ENCODE measurements at regions not wholly inside any gene's neighbourhood (a gene's known extent, or its start where the extent isn't known, plus 50 kb on each side); places are given as distances from the start of the nearest gene placed in this dataset.

DNA sequence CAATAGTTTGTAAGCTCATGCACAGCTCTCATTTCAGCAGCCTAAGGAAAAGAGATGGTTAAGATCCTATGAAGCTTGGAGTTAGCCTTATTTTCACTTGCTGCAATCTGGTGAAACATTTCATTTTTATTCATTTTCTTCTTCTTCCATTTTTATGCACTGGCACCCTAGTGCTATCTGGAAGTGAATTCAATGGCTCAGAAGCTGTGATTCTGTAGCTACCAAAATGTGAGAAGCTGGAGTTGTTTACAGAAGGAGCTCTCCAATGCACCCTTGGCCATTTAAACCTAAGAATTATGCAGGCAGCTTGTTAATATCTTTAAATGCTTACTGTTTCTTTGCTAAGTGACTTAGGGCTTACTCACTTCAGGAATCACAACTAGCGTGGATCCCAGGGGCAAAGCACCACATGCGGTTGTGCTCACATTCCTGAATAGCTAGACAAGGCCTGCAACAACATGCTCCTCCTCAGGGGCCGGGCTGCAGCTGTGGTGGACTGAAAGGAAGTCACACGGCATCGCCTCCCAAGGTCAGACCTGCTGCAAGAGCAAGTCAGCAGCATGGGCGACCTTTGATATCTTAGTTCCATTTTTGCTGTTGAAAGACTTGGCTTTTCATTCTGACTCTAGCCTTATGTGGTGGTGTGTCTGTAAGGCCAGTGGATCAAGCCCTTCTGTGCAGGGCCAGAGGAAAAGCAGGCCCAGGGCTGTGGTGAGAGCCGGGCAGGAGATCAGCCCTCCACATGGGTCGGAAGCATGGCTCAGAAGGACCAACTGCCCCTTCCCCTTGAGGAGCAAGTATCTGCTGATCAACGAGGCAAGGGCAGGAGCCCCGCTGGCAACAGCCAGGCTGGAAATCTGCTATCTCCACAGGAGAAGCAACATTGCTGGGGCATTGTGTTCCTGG, 91.9 kb upstream of the MBL2 start:
- no peak for DNase-seq

DNA sequence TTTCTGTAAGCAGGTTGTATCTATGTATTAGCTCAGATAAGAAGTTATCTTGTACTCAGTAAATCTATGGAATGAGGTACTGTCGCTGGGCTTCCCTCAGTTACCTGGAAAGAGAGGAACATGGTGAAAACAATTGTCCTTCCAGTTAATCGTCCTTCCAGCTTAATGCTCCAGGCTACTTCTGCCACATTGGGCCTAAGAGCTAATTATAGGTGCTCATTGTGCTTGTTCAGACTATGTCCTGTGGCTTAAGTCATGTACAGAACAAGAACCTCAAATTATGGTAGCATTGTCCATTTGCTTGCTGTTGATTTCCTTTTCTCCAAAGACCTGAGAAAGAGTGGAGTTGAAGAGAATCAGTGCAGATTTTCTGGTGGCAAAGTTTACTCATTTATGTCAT, 86.1 kb upstream of the MBL2 start:
- no peak for DNase-seq

DNA sequence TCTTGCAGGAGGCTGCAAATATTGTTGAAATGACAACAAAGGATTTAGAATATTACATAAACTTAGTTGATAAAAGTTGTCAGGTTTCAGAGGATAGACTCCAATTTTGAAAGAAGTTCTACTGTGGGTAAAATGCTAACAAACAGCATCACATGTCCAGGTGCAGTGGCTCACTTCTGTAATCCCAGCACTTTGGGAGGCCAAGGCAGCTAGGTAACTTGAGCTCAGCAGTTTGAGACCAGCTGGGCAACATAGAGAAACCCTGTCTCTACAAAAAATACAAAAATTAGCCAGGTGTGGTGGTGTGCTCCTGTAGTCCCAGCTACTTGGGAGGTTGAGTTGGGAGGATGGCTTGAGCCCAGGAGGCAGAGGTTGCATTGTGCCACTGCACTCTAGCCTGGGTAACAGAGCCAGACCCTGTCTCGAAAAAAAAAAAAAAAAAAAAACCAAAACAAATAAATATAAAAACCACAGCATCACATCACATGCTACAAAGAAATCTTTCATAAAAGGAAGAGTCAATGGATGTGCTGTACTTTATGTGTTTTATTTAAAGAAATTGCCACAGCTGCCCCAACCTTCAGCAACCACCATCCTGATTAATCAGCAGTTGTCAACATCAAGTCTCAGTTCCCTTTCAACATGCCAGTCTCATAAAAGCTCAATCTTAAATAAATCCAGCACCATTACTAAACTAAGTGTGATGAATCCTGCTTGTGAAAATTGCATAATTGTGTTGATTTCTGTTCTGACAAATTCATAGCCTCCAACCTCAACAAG, 83.2 kb upstream of the MBL2 start:
- no peak for DNase-seq

DNA sequence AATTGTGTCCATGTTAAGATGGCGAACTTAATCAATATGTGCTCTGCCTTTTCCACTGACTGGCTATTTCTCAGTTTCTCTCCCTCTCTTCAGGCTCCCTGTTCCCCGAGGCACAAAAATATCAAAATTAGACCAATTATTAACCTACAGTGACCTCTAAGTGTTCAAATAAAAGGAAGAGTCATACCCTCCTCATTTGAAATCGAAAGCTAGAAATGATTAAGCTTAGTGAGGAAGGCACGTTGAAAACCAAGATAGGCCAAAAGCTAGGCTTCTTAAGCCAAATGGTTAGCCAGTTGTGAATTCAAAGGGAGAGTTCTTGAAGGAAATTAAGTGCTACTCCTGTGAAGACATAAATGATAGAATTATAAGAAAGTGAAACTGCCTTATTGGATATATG, 81.1 kb upstream of the MBL2 start:
- no peak for DNase-seq

DNA sequence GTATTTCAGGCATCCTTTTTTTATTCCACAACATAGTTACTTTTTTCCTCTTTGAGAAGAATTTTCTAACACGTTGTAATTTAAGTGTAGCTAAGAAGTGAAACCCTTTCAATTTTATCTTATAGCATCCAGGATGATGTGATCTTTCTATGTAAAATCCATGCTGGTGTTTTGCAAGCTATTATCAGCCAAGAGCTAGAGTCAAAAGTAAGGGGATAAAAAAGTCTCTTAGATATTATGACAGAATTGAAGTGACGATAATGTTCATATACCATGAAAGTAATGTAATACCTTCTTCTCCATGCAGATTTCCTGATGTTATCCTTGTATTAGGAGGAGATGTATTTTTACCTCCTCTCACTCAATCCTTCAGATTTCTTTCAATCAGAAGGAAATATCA, 64.2 kb upstream of the MBL2 start:
- DNase-seq: no peak

Data from activated CD4-positive, alpha-beta T cell treated with anti-CD3 and anti-CD28 coated beads, Interleukin-2, Interleukin-6, amounts not matched to agents 100 ng/mL and 50 ng/mL, durations not matched to agents 16 hours and 8 hours (primary cell).